ENCODE measurements at regions not wholly inside any gene's neighbourhood (a gene's known extent, or its start where the extent isn't known, plus 50 kb on each side); places are given as distances from the start of the nearest gene placed in this dataset.

DNA sequence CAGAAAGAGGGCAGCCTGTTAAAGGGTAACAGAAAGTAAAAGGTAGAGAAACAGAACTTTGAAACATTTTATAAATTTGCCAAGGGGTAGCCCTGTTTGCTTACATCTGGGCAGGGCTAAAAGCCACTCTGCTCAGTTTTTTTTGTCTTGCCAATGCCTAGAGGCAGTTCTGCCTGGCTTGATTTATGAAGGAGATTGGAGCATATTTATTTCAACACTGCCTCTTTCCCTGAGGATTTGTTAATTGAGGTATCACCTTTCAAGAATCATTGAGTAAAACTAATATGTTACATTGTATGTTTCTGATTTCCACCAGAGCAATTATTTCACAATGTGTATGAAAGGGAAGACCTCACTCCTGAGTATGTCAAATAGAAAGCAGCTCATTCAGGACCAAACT is 160.8 kb downstream of the GXYLT1 start (continued):
- TF ChIP-seq, protein P1, sequence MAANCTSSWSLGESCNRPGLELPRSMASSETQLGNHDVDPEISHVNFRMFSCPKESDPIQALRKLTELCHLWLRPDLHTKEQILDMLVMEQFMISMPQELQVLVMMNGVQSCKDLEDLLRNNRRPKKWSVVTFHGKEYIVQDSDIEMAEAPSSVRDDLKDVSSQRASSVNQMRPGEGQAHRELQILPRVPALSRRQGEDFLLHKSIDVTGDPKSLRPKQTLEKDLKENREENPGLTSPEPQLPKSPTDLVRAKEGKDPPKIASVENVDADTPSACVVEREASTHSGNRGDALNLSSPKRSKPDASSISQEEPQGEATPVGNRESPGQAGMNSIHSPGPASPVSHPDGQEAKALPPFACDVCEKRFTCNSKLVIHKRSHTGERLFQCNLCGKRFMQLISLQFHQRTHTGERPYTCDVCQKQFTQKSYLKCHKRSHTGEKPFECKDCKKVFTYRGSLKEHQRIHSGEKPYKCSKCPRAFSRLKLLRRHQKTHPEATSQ (tag by site-specific recombination; IDR thresholded peaks at IDR 0.05): no peak
- TF ChIP-seq ZNF580 (tag by site-specific recombination; IDR thresholded peaks at IDR 0.05) (0 out of 2 replicates have a peak, but pooled peaks have one; percentile 46), IKZF3 (tag by site-specific recombination; IDR thresholded peaks at IDR 0.05) (peak; percentile 88), ZNF501 (tag by site-specific recombination; IDR thresholded peaks at IDR 0.05) (0 out of 2 replicates have a peak, but pooled peaks have one; percentile 34), GFI1B (tag by site-specific recombination; IDR thresholded peaks at IDR 0.05) (peak; percentile 86; the same call in 1 of the 2 replicates), ZNF555 (tag by site-specific recombination; conservative IDR thresholded peaks at IDR 0.05) (no peak), ZNF654 (tag by site-specific recombination; IDR thresholded peaks at IDR 0.05; ENCODE audit: low read depth) (no peak), ZNF549 (tag by site-specific recombination; IDR thresholded peaks at IDR 0.05) (no peak)
- TF ChIP-seq, protein P2, sequence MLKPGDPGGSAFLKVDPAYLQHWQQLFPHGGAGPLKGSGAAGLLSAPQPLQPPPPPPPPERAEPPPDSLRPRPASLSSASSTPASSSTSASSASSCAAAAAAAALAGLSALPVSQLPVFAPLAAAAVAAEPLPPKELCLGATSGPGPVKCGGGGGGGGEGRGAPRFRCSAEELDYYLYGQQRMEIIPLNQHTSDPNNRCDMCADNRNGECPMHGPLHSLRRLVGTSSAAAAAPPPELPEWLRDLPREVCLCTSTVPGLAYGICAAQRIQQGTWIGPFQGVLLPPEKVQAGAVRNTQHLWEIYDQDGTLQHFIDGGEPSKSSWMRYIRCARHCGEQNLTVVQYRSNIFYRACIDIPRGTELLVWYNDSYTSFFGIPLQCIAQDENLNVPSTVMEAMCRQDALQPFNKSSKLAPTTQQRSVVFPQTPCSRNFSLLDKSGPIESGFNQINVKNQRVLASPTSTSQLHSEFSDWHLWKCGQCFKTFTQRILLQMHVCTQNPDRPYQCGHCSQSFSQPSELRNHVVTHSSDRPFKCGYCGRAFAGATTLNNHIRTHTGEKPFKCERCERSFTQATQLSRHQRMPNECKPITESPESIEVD (tag by site-specific recombination; IDR thresholded peaks at IDR 0.05): peak; percentile 98

GRCh38 chr12:41983394-41983793 is 161.3 kb downstream of the GXYLT1 start:
- no peak for TF ChIP-seq YY1 (tag by site-specific recombination; IDR thresholded peaks at IDR 0.05)
- TF ChIP-seq MYNN (tag by site-specific recombination; IDR thresholded peaks at IDR 0.05; ENCODE audit: borderline replicate concordance): no peak
- TF ChIP-seq TRIM28 (IDR thresholded peaks at IDR 0.05; ENCODE audit: borderline replicate concordance, low read length): no peak
- TF ChIP-seq ZSCAN23 (tag by site-specific recombination; IDR thresholded peaks at IDR 0.05): no peak
- TF ChIP-seq PRDM10 (tag by site-specific recombination; IDR thresholded peaks at IDR 0.05): no peak
- no peak for TF ChIP-seq ZXDB (tag by site-specific recombination; IDR thresholded peaks at IDR 0.05)
- TF ChIP-seq ZNF629 (tag by site-specific recombination; IDR thresholded peaks at IDR 0.05): no peak
- TF ChIP-seq ZNF24 (tag by site-specific recombination; IDR thresholded peaks at IDR 0.05): no peak
- no peak for TF ChIP-seq BCL11B (tag by site-specific recombination; IDR thresholded peaks at IDR 0.05; ENCODE audit: low read depth)
- no peak for TF ChIP-seq ZNF221 (tag by site-specific recombination; IDR thresholded peaks at IDR 0.05; ENCODE audit: borderline replicate concordance)
- no peak for TF ChIP-seq ZNF335 (tag by site-specific recombination; conservative IDR thresholded peaks at IDR 0.05)
- no peak for TF ChIP-seq ZNF791 (tag by site-specific recombination; IDR thresholded peaks at IDR 0.05)
- no peak for TF ChIP-seq ZNF433 (tag by site-specific recombination; IDR thresholded peaks at IDR 0.05; ENCODE audit: low read depth)
- TF ChIP-seq ZNF341 (tag by site-specific recombination; IDR thresholded peaks at IDR 0.05; ENCODE audit: low read depth): no peak
- no peak for TF ChIP-seq ZFP3 (tag by site-specific recombination; IDR thresholded peaks at IDR 0.05; ENCODE audit: low read depth)
- no peak for TF ChIP-seq ZNF501 (tag by site-specific recombination; IDR thresholded peaks at IDR 0.05)
- TF ChIP-seq ZNF473 (tag by site-specific recombination; IDR thresholded peaks at IDR 0.05): no peak
- Histone ChIP-seq H3K4me1 (ENCODE audit: control insufficient read depth, insufficient read depth, low read length) (peaks cover 15% of the 10 kb centered on the region), H3K9me3 (ENCODE audit: control insufficient read depth, insufficient read depth, low read depth, low read length) (no peaks in the 10 kb centered on the region), H3K4me3 (ENCODE audit: low read depth, low read length) (no peak overlapping the region), H3K36me3 (ENCODE audit: control insufficient read depth in 2 of 2, insufficient read depth in 1 of 2, low read length in 2 of 2) (no peaks in the 10 kb centered on the region), H3K27ac (ENCODE audit: extremely low read depth, low read depth, low read length) (peak overlapping the region; percentile 1; the same call in 1 of the 2 replicates)
- ChIA-PET POLR2A (no interaction called here), CTCF (no interaction called here)

Measured in HEK293 (cell line).